HepG2 (cell line): ENCODE measurements at regions not wholly inside any gene's neighbourhood (a gene's known extent, or its start where the extent isn't known, plus 50 kb on each side); places are given as distances from the start of the nearest gene placed in this dataset.

ENCODE experiments used
- HMG20A ChIP-seq: IDR thresholded peaks from 2 replicates; pipeline ENCODE4 v1.6.1; 2016; ENCODE audit warnings: borderline replicate concordance
- MAFK ChIP-seq, 2 experiments: IDR thresholded peaks in 1 of 2; conservative IDR thresholded peaks in 1 of 2; 2 replicates each; pipeline ENCODE4 v1.6.1; 2011; ENCODE audit warnings: improper control_type of control experiment in 2 of 2, low read length in 2 of 2
- NCOA1 ChIP-seq: sonication (generic); formaldehyde crosslinking; IDR thresholded peaks from 2 replicates; pipeline ENCODE4 v1.9.0; 2021; ENCODE audit warnings: missing genetic modification reagents
- PITX1 ChIP-seq: sonication (generic); formaldehyde crosslinking; IDR thresholded peaks from 2 replicates; pipeline ENCODE4 v1.5.1; 2020; ENCODE audit warnings: mild to moderate bottlenecking, missing genetic modification reagents
- POLR2AphosphoS5 ChIP-seq: IDR thresholded peaks from 2 replicates; pipeline ENCODE4 v1.6.1; 2012; ENCODE audit warnings: low read depth, low read length
- PRPF4 ChIP-seq: fragments of 200-400 bp; formaldehyde crosslinking; IDR thresholded peaks from 2 replicates; pipeline ENCODE4 v1.6.1; 2016; ENCODE audit warnings: low read length, low read depth; ENCODE audit not compliant: poor library complexity, severe bottlenecking
- TF ChIP-seq, protein P1 (sequence below): sonication (generic); formaldehyde crosslinking; IDR thresholded peaks from 2 replicates; pipeline ENCODE4 v1.5.0; 2020; ENCODE audit warnings: mild to moderate bottlenecking, missing genetic modification reagents, moderate library complexity

DNA sequence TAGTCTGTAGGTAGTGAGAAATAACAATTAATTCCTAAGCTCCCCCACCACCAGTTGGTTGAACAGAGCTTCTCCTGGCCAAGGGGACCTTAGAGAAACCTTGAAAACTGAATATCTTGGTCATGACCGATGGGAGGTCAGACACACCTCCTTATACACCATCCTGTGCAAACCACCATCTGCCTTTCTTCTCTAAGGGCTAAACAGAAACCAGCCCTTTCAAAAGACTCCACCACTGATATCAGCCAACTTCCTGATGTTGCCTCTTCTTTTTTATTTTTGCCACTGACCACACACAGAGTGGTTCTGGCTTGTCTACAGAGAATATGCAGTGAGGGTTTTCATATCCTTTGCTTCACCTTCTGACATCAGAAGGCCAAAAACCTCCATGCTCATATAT is 977.7 kb upstream of the SEL1L start:
- no peak for TF ChIP-seq POLR2AphosphoS5
- no peak for TF ChIP-seq HMG20A (CRISPR knock-in tag)
- TF ChIP-seq PRPF4, result no peak
- no peak for TF ChIP-seq MAFK (conservative IDR thresholded peaks at IDR 0.05 in 1 of 2, IDR thresholded peaks at IDR 0.05 in 1 of 2; ENCODE audit: low read length in 2 of 2)
- no peak for TF ChIP-seq NCOA1 (CRISPR knock-in tag)
- TF ChIP-seq PITX1, result no peak
- TF ChIP-seq, protein P1, sequence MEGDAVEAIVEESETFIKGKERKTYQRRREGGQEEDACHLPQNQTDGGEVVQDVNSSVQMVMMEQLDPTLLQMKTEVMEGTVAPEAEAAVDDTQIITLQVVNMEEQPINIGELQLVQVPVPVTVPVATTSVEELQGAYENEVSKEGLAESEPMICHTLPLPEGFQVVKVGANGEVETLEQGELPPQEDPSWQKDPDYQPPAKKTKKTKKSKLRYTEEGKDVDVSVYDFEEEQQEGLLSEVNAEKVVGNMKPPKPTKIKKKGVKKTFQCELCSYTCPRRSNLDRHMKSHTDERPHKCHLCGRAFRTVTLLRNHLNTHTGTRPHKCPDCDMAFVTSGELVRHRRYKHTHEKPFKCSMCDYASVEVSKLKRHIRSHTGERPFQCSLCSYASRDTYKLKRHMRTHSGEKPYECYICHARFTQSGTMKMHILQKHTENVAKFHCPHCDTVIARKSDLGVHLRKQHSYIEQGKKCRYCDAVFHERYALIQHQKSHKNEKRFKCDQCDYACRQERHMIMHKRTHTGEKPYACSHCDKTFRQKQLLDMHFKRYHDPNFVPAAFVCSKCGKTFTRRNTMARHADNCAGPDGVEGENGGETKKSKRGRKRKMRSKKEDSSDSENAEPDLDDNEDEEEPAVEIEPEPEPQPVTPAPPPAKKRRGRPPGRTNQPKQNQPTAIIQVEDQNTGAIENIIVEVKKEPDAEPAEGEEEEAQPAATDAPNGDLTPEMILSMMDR (CRISPR knock-in tag), result no peak
